ENCODE measurements at regions not wholly inside any gene's neighbourhood (a gene's known extent, or its start where the extent isn't known, plus 50 kb on each side); places are given as distances from the start of the nearest gene placed in this dataset.

- TF ChIP-seq CTCF (IDR thresholded peaks at IDR 0.05), result no peak
- no peak for TF ChIP-seq POLR2A (IDR thresholded peaks at IDR 0.05)
These were observed 407.7 kb downstream of the ARAP2 start for GRCh38 chr4:35836596-35836995.

All from right lobe of liver (tissue), 4 donors.